Lower leg skin (tissue), 3 donors: ENCODE measurements at regions not wholly inside any gene's neighbourhood (a gene's known extent, or its start where the extent isn't known, plus 50 kb on each side); places are given as distances from the start of the nearest gene placed in this dataset.

ENCODE experiments used
- POLR2A ChIP-seq, 2 donors: fragments of 450-650 bp; IDR thresholded peaks; one replicate each; pipeline ENCODE4 v1.6.1; 2016 to 2017; ENCODE audit warnings: antibody characterized with exemption in 2 of 2, mild to moderate bottlenecking in 1 of 2, moderate library complexity in 1 of 2
- TF ChIP-seq, protein P1 (sequence below), 3 donors: fragments of 450-650 bp; IDR thresholded peaks; one replicate each; pipeline ENCODE4 v1.5.1; 2016; ENCODE audit warnings: antibody characterized with exemption in 3 of 3, mild to moderate bottlenecking in 3 of 3, moderate library complexity in 2 of 3

DNA sequence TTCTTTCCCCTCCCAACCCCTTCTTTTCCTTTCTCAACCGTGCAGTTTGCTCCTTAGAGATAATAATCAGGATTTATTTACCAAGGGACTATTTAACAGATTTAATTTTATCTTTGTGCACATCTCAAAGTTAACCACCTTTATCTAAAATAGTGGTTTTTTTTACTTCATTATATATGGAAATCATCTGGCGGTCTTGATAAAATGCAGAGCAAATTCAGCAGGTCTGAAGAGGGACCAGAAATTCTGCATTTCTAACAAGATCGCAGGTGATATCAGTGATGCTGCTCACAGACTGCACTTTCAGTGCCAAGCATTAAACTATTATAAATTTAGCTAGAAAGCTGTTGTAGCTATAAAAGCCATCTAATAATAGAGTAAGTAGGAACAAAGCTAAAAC lies 83.4 kb upstream of the NEGR1 start:
- TF ChIP-seq, protein P1, sequence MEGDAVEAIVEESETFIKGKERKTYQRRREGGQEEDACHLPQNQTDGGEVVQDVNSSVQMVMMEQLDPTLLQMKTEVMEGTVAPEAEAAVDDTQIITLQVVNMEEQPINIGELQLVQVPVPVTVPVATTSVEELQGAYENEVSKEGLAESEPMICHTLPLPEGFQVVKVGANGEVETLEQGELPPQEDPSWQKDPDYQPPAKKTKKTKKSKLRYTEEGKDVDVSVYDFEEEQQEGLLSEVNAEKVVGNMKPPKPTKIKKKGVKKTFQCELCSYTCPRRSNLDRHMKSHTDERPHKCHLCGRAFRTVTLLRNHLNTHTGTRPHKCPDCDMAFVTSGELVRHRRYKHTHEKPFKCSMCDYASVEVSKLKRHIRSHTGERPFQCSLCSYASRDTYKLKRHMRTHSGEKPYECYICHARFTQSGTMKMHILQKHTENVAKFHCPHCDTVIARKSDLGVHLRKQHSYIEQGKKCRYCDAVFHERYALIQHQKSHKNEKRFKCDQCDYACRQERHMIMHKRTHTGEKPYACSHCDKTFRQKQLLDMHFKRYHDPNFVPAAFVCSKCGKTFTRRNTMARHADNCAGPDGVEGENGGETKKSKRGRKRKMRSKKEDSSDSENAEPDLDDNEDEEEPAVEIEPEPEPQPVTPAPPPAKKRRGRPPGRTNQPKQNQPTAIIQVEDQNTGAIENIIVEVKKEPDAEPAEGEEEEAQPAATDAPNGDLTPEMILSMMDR (IDR thresholded peaks at IDR 0.05), result no peak
- no peak for TF ChIP-seq POLR2A (IDR thresholded peaks at IDR 0.05)
